ENCODE measurements at regions not wholly inside any gene's neighbourhood (a gene's known extent, or its start where the extent isn't known, plus 50 kb on each side); places are given as distances from the start of the nearest gene placed in this dataset.

GRCh38 chr18:39675368-39675767, 2109.8 kb upstream of the CELF4 start:
- DNase-seq (ENCODE audit: low spot score) = no peak

DNA sequence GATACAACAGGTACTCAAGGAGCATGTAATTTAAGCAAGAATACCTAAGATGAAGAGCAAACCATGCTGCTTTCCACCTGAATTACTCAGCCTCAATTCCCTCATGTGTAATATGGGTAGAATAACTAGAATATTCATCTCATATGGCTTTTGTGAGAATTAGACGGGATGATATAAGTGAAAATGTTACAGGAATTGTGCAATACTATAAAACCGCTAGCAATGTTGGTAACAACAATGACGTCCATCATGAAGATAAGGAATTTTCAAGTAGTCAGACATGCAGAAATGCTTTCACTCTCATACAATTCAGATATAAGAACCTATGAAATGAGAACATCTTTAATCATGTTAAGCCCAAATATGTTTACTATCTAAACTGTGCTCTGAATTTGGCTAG, 2106.6 kb upstream of the CELF4 start:
- no peak for DNase-seq (ENCODE audit: low spot score)

- no peak for DNase-seq (ENCODE audit: low spot score)
Observed at GRCh38 chr18:39667905-39668304, 2102.3 kb upstream of the CELF4 start.

- no peak for DNase-seq (ENCODE audit: low spot score)
Observed at GRCh38 chr18:39666541-39666940, 2100.9 kb upstream of the CELF4 start.

- no peak for DNase-seq (ENCODE audit: low spot score)
Observed at GRCh38 chr18:39661856-39662366, 2096.3 kb upstream of the CELF4 start.

DNA sequence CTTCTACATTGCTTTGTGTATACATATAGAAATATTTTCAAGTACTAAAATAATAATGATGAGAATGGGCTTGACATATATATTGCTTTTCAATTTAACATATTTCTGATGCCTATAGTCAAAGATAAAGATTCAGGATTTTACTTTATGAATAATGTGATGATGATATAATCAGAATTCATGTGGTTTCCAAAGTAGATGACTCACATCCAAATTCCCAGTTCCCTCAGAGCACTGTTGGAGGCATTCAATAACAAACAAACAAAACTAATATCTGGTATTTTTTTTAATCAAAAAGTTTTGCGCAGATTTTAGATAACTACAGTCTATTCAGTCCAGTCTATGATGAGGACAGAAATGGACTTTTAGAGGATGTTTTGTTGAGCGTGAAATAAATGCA, 2094.5 kb upstream of the CELF4 start:
- DNase-seq (ENCODE audit: low spot score) = no peak

DNA sequence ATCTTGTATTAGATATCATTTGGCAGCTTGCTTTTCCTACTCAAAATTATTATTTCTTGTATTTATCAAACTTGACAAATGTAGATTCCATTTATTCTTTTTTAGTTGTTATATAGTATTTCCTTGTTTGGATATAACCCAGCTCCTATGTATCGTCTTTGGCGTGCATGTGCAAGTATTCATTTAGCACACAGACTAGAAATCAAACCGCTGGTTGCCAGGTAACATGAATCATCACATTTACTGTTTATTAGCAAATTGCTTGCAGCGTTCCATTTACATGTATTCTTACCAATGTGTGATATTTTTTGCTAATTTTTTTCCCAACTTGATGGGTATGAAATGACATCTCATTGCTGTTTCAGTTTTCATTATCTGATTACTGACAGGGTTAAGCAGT, 2089.7 kb upstream of the CELF4 start:
- no peak for DNase-seq (ENCODE audit: low spot score)

DNA sequence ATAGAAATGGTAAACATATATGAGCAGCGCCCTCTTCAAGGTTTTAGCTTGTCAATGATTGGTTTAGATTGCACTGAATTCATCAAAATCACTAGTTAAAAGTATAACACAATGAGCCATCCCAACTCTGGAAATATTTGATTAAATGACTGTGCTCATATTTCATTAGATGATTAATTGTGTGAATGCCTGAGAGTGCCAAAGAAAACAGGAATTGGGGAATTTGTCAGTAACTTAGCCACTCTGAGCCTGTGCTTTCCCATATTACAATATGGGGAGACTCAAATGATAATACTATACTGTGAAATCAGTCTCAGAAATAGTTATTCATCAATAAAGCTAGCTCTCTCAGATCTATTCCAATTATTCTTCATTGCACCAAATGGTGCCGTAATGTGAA, 2087.6 kb upstream of the CELF4 start:
- DNase-seq (ENCODE audit: low spot score) = no peak

- no peak for DNase-seq (ENCODE audit: low spot score)
Observed at GRCh38 chr18:39648616-39649015, 2083.0 kb upstream of the CELF4 start.

DNA sequence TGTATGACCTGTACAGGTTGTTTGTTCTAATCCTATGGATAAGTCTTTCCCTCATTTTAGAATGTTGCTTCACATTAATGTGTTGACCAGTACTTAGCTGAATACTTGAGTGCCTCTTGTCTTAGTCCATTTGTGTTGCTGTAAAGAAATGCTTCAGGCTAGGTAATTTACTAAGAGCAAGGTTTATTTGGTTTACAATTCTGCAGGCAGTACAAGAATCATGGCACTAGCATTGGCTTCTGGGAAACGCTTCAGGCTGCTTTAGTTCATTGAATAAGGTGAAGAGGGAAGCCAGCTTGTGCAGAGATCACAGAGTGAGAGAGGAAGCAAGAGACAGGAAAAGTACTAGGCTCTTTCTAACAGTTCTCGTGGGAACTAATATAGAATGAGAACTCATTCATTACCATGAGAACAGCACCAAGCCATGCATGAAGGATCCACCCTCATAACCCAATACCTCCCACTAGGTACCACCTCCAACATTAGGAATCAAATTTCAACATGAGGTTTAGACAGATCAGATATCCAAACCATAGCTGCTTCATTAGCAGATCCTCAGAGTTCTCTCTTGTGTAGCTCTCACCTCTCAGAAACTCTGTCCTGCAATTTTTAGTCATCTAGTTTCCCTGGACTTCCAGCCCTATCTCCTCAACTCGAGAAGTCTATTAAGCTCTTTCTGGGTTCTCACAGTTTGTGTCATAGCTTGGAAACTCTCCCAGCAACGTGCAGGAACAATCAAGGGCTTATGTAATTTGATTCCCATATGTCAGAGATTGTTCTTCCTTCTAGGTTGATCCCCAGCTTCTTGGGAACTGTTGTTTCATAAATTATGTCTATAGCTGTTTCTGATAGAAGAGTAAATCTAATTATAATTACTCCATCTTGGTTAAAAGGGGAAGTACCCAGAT, 2082.3 kb upstream of the CELF4 start:
- no peak for DNase-seq (ENCODE audit: low spot score)

DNA sequence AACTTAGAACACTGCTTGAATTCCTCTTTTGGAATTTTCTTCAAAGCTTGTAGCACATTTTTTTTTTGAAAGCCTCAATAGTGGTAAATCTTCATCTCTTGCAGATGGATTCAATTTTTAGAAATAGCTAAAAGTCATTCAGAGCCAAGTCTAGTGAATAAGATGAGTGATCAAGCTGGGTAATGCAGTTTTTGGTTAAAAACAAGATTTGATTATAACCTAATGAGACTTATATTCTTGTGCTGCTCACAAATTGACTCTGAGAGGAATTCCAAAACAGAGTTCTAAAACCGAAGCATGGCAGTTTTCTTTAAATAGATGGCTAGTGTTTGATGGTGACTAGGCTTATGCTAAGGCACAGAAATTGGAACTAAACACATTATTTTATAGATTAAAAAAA, 2072.6 kb upstream of the CELF4 start:
- no peak for DNase-seq (ENCODE audit: low spot score)

GRCh38 chr18:39636931-39637330, 2071.3 kb upstream of the CELF4 start:
- no peak for DNase-seq (ENCODE audit: low spot score)

DNA sequence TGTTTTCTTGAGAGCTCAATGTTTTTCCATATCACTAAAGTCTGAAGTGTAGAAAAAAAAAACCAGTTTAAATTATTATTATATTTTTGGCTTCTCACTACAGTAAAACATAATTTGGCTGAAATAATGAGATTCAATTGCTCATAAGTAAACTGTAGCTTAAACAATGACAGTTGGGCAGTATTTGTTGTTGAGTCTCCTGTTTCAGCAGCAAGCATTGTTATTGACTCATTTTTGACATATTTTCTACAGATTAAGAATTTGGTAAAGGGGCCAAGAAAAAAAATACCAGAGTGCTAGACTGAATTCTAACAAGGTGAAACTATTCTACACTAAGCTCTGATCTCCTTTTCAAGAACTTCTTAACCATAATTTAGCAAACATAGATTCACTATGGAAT, 2070.4 kb upstream of the CELF4 start:
- DNase-seq (ENCODE audit: low spot score) = no peak

GRCh38 chr18:39635192-39635591, 2069.6 kb upstream of the CELF4 start:
- DNase-seq (ENCODE audit: low spot score) = no peak

GRCh38 chr18:39627936-39628335, 2062.3 kb upstream of the CELF4 start:
- no peak for DNase-seq (ENCODE audit: low spot score)

DNA sequence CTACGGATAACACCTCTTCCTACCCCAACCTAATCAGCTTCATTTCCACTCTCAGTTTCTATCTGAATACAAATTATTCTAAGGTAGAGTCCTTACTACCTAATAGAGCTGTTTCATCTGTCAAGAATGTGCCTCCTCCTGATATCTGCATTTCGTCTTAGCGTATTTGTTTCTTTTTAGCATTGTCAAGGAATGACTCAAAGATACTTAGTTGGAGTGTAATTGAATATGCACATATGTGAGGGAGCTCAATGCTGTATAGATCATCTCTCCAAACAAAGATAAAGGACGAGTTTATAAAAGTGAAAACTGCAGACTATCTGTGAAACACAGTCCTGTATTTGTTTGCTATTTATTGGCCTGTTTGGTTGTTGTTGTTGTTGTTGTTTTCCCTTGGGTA, 2059.4 kb upstream of the CELF4 start:
- no peak for DNase-seq (ENCODE audit: low spot score)

- DNase-seq (ENCODE audit: low spot score) = no peak
Observed at GRCh38 chr18:39622431-39622830, 2056.8 kb upstream of the CELF4 start.

DNA sequence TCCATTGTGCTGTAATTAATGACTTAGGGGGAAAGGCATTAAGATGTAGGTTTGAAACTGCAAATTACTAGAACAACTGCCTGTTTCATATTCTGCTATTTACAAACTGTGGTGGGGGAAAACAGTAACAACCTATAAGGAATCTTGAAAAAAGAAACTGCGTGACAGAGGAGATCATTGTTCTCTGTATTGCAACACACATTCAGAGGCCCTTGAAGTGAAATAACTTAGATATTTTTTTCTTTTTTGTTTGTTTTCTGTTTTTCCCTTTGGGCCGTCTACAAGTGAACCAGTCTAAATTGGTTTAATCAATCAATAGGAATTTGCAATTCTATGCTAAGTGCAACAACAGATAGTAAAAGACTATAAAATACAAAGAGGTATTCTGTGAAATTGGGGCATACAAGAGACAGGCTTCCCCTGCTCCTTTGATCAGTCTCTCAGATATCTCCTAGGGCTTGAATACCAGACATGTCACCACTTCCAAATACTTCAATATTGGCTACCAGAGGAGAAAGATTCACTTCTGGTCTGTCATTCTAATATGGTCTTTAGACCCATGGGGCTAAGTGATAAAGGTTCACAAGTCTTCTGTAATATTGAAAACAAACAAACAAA, 2055.1 kb upstream of the CELF4 start:
- no peak for DNase-seq (ENCODE audit: low spot score)

DNA sequence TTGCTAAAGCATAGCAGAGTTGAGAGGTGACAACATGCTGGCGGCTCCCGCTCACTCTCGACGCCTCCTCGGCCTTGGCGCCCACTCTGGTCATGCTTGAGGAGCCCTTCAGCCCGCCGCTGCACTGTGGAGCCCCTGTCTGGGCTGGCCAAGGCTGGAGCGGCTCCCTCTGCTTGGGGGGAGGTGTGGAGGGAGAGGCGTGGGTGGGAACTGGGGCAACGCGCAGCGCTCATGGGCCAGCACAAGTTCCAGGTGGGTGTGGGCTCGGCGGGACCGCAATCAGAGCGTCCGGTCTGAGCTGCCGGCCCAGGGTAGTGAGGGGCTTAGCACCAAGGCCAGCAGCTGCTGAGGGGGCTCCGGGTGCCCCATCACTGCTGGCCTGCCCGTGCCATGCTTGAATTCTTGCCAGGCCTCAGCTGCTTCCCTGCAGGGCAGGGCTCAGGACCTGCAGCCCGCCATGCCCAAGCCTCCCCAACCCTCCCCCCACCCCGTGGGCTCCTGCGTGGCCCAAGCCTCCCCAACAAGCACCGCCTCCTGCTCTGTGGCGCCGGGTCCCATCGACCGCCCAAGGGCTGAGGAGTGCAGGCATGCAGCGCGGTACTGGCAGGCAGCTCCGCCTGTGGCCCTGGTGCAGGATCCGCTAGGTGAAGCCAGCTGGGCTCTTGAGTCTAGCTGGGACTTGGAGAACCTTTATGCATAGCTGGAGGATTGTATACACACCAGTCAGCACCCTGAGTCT, 2052.8 kb upstream of the CELF4 start:
- no peak for DNase-seq (ENCODE audit: low spot score)

GRCh38 chr18:39611381-39612100, 2045.9 kb upstream of the CELF4 start:
- DNase-seq (ENCODE audit: low spot score) = no peak

- DNase-seq (ENCODE audit: low spot score) = no peak
Observed at GRCh38 chr18:39607034-39607433, 2041.4 kb upstream of the CELF4 start.

DNA sequence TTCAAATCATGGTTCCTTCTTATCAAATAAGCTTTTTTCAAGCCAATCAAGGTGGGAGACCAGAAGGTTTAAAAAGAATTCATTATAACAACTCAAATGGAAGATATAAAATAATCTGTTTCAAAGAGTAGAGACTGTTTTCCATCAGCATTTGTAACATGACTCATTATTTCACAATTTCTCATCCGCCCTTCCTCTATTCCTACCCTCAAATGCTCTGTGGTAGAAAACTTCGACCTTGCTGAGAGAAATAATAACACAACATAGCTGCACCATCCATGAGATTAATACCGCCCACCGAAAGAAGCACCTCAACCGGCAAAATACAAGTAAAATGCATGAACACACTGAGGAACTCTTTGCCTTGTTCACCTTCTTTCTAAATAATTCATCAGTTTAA, 2039.2 kb upstream of the CELF4 start:
- no peak for DNase-seq (ENCODE audit: low spot score)

All from CD4-positive, alpha-beta T cell treated with Interleukin-15 for 4 hours (primary cell).